Prostate gland (tissue), 2 donors: ENCODE measurements at regions not wholly inside any gene's neighbourhood (a gene's known extent, or its start where the extent isn't known, plus 50 kb on each side); places are given as distances from the start of the nearest gene placed in this dataset.

Experiments used
- POLR2A ChIP-seq: fragments of 450-650 bp; IDR thresholded peaks from one replicate; pipeline ENCODE4 v1.6.1; 2016; ENCODE audit warnings: antibody characterized with exemption, mild to moderate bottlenecking
- POLR2AphosphoS5 ChIP-seq: sonication (generic); formaldehyde crosslinking; IDR thresholded peaks from one replicate; pipeline ENCODE4 v1.6.1; 2017; ENCODE audit warnings: antibody characterized with exemption
- TF ChIP-seq, protein P1 (sequence below), 4 experiments: fragments of 200-600 bp in 2 of 4; fragments of 450-650 bp in 2 of 4; sonication (generic) in 2 of 4; IDR thresholded peaks; 1 replicate in 3 of 4; 2 replicates in 1 of 4; pipeline ENCODE4 v1.5.1; 2016 to 2019; ENCODE audit warnings: antibody characterized with exemption in 4 of 4, mild to moderate bottlenecking in 2 of 4, moderate library complexity in 2 of 4

DNA sequence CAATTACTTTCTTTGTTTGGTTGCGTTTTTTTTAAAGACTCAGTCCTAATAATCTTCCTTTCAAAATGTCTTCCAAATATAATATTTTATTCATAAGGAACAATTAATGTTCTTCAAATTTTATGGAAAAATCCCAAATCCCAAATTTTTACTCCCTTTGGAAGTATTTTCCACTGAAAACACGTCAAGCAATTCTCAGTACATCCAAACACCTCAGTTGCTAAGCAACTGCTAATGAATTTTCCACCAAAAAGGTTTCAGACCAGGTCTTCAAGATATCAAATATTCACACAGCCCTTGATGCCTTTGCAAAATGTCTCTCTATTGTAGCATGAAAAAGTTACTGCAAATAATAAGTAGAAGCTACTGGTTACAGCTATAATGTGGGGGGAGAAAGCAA lies 140.1 kb downstream of the DSEL start:
- TF ChIP-seq, protein P1, sequence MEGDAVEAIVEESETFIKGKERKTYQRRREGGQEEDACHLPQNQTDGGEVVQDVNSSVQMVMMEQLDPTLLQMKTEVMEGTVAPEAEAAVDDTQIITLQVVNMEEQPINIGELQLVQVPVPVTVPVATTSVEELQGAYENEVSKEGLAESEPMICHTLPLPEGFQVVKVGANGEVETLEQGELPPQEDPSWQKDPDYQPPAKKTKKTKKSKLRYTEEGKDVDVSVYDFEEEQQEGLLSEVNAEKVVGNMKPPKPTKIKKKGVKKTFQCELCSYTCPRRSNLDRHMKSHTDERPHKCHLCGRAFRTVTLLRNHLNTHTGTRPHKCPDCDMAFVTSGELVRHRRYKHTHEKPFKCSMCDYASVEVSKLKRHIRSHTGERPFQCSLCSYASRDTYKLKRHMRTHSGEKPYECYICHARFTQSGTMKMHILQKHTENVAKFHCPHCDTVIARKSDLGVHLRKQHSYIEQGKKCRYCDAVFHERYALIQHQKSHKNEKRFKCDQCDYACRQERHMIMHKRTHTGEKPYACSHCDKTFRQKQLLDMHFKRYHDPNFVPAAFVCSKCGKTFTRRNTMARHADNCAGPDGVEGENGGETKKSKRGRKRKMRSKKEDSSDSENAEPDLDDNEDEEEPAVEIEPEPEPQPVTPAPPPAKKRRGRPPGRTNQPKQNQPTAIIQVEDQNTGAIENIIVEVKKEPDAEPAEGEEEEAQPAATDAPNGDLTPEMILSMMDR (IDR thresholded peaks at IDR 0.05): no peak
- no peak for TF ChIP-seq POLR2AphosphoS5
- no peak for TF ChIP-seq POLR2A
